Ishikawa (cell line): ENCODE measurements at regions not wholly inside any gene's neighbourhood (a gene's known extent, or its start where the extent isn't known, plus 50 kb on each side); places are given as distances from the start of the nearest gene placed in this dataset.

Experiments
- CEBPB ChIP-seq: IDR thresholded peaks from 2 replicates; pipeline ENCODE4 v1.6.1; 2012
- CREB1 ChIP-seq: IDR thresholded peaks from 2 replicates; pipeline ENCODE4 v1.6.1; 2012; ENCODE audit warnings: low read depth
- EP300 ChIP-seq: IDR thresholded peaks from 2 replicates; pipeline ENCODE4 v1.6.1; 2012; ENCODE audit warnings: borderline replicate concordance
- FOXM1 ChIP-seq: IDR thresholded peaks from 2 replicates; pipeline ENCODE4 v1.6.1; 2012; ENCODE audit warnings: low read depth, borderline replicate concordance
- RAD21 ChIP-seq: IDR thresholded peaks from 2 replicates; pipeline ENCODE4 v1.6.1; 2012; ENCODE audit warnings: low read depth
- TAF1 ChIP-seq: IDR thresholded peaks from 2 replicates; pipeline ENCODE4 v1.6.1; 2012; ENCODE audit warnings: low read depth, mild to moderate bottlenecking
- YY1 ChIP-seq: IDR thresholded peaks from 2 replicates; pipeline ENCODE4 v1.6.1; 2012; ENCODE audit warnings: low read depth
- ZBTB7A ChIP-seq: IDR thresholded peaks from 2 replicates; pipeline ENCODE4 v1.6.1; 2012; ENCODE audit warnings: low read depth
- TF ChIP-seq, protein P1 (sequence below): IDR thresholded peaks from 2 replicates; pipeline ENCODE4 v1.6.1; 2012
- TF ChIP-seq, protein P2 (sequence below): IDR thresholded peaks from 2 replicates; pipeline ENCODE4 v1.6.1; 2012; ENCODE audit warnings: low read depth, mild to moderate bottlenecking
- TF ChIP-seq, protein P3 (sequence below): IDR thresholded peaks from 2 replicates; pipeline ENCODE4 v1.6.1; 2012

DNA sequence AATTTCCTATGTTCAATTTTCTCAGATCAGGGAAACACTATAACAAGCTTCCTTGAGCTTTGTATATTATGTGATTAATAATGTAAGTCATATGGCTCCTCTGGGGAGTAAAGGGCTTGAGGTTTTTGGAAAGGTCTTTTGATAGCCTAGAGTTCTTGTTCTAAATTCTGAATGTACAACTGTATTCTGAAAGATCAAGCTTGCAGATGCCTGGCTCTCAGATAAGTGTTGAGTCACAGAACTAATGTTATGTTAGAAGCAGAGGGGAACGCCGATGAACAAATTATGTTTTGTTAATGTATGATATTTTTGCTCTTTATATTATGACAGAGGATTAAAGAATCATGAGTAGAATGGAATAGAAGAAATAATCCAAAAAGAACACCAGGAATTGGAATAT, 170.1 kb downstream of the RPRM start:
- TF ChIP-seq FOXM1 (no peak), CEBPB (no peak), TAF1 (no peak), YY1 (no peak), ZBTB7A (no peak), RAD21 (no peak), CREB1 (no peak), EP300 (no peak)
- TF ChIP-seq, protein P1, sequence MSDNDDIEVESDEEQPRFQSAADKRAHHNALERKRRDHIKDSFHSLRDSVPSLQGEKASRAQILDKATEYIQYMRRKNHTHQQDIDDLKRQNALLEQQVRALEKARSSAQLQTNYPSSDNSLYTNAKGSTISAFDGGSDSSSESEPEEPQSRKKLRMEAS = no peak
- TF ChIP-seq, protein P2, sequence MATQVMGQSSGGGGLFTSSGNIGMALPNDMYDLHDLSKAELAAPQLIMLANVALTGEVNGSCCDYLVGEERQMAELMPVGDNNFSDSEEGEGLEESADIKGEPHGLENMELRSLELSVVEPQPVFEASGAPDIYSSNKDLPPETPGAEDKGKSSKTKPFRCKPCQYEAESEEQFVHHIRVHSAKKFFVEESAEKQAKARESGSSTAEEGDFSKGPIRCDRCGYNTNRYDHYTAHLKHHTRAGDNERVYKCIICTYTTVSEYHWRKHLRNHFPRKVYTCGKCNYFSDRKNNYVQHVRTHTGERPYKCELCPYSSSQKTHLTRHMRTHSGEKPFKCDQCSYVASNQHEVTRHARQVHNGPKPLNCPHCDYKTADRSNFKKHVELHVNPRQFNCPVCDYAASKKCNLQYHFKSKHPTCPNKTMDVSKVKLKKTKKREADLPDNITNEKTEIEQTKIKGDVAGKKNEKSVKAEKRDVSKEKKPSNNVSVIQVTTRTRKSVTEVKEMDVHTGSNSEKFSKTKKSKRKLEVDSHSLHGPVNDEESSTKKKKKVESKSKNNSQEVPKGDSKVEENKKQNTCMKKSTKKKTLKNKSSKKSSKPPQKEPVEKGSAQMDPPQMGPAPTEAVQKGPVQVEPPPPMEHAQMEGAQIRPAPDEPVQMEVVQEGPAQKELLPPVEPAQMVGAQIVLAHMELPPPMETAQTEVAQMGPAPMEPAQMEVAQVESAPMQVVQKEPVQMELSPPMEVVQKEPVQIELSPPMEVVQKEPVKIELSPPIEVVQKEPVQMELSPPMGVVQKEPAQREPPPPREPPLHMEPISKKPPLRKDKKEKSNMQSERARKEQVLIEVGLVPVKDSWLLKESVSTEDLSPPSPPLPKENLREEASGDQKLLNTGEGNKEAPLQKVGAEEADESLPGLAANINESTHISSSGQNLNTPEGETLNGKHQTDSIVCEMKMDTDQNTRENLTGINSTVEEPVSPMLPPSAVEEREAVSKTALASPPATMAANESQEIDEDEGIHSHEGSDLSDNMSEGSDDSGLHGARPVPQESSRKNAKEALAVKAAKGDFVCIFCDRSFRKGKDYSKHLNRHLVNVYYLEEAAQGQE = no peak
- TF ChIP-seq, protein P3, sequence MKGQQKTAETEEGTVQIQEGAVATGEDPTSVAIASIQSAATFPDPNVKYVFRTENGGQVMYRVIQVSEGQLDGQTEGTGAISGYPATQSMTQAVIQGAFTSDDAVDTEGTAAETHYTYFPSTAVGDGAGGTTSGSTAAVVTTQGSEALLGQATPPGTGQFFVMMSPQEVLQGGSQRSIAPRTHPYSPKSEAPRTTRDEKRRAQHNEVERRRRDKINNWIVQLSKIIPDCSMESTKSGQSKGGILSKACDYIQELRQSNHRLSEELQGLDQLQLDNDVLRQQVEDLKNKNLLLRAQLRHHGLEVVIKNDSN = no peak
